Smooth muscle cell of the brain vasculature (primary cell): ENCODE measurements at regions not wholly inside any gene's neighbourhood (a gene's known extent, or its start where the extent isn't known, plus 50 kb on each side); places are given as distances from the start of the nearest gene placed in this dataset.
"Not testable (repeated sequence)": the region's sequence is repeated elsewhere in the genome, so short reads cannot be mapped to it uniquely, and the experiment has no call there.

ENCODE experiments used
- DNase-seq: peaks from one replicate; pipeline ENCODE4 v3.0.0-alpha.2; 2012; ENCODE audit warnings: low read depth, low spot score

DNA sequence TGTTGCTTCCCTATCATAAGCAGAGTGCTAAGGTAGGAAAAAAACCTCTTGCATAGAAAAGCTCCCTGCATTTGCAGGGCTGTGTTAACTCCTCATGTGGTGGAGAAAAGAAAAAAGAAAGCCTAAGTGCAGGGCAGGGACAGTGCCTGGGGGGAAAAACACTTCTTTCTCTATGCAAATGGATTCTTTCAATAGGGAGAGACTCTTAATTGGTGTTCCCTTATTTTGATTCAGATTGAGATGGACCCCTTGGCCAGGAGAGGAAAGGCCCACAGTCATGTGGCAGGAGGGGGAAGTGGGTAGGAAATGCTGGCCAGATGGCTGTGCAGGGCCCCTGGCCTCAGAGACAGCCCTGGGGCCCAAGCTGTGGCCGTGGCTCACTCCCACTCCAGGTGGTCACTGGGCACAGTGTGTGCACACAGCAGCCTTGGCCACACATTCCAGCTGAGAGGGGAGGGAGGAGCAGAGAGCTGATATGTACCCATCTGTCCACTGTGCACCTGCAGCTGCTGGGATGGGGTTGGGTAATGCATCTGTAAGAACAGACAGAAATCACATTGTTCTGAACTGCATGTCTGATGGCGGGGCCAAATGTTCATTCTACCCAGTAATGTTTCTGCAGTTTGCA lies 410.4 kb downstream of the DSC3 start:
- DNase-seq = no peak

DNA sequence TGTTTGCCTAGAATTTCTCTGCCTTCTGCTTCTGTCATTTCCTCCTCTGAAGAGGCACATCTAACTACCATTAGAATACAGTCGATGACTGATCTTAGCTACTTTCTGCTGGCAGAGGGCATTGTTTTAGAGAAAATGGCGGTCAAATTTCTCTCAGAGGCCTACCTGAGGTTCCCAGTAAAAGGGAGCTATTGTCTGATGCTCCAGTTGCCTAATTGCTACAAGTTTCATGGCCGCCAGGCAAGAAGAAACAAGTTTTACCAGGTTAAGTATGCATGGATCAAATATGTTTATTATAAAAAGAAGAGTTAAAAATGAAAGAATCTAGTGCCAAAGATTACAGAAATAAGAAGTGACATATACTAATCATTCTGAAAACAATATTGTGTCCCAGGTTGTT lies 416.6 kb downstream of the DSC3 start:
- DNase-seq = no peak

DNA sequence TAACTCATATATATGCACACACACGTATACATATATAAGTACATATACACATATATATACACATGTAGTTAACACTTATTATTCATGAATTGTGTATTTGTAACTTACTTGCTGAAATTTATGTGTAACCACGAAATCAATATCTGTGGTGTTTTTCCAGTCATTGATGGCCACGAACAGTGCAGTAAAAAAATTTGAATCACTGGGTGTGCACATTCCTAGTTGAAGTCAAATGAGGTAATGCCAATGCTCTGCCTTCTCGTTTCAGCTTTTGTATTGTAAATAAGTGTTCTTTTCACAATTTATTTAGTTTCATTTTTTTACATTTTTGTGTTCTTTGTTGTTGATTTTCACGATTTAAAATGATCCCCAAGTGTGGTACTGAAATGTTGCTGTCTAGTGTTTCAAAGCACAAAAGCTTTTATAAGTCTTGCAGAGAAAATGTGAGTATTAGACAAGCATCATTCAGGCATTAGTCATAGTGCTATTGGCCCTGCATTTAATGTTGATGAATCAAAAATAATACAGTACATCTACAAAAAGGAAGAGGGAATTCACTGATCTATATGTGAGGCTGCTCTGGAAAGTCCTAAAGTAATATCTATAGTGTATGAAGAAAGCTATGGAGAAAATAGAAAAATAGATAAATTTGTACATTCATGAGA lies 419.0 kb downstream of the DSC3 start:
- DNase-seq = no peak

DNA sequence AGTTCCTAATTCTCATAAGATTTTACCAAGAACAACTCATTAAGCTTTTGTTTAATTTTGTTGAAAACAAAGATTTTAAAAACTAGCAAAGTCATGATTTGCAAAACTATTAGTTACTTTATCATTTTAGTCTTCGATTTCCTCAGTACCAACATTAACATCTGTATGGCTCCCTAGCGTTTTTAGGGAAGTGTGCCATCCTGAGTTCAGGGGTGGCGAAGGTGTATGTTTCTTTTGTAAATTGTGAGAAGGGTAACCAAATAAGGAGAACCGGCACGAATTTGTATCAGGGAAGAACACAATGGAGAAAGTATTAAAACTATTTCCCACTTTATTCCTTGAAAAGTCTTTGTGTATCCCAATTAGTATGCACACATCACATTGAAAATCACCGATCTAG lies 419.9 kb downstream of the DSC3 start:
- no peak for DNase-seq

DNA sequence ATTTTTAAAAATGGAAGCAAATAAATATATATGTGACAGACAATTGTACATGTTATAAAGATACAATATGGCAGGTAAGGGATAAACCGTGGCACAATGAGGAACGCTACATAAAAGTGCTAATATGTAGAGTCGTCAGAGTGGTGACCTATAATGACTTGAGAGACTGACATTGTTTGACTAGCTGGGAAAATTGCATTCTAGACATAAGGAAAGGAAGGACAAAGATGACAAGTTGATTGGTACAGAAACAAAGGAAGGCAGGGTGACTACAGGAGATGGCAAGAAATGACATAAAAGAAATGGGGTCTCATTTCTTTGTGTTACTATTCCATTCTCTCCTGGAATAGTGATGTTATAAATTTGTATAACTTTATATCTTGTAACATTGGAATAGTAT lies 420.4 kb downstream of the DSC3 start:
- DNase-seq = no peak

DNA sequence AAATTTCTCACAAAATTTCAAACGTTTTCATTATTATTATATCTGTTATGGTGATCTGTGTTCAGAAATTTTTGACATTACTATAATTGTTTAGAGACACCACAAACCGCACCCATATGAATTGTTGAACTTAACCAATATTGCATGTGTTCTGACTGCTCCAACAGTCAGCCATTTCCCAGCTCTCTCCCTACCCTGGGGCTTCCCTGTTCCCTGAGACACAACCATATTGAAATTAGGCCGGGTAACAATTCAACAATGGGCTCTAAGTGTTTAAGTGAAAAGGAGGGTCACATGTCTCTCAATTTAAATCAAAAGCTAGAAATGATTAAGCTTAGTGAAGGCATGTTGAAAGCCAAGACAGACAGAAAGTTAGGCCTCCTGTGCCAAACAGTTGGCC lies 424.0 kb downstream of the DSC3 start:
- DNase-seq = no peak

DNA sequence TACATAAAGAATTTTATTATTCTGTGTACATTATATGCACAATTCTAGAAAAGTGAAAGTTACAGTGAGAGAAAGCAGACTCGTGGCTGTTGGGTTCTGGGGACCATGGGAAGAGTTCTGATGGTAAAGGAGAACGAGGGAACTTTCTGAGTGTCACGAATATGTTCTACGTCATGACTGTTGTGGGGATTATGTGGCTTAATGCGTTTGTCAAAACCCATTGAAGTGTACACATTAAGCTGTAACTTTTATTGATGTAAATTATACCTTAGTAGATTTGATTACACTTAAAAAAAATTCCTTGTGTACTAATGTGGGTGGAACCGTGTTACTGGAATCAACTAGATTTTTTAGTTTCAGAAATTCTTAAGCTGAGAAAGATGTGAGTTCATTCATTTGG lies 426.1 kb downstream of the DSC3 start:
- DNase-seq = no peak

DNA sequence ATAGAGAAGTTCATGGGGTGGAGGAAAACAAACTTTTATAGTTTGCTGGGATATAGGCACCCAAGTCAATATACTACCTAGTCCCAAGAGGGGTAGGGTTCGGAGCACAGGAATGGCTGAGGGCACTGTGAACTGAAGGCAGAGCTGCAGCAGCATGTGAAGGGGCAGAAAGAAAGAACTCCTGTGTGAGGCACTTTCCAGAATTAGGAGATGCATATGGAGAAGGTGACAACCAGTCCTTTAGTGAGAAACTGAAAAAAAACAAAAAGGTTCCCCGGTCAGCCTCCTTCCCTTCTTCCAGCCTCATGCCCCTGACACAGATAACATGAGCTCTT lies 429.1 kb downstream of the DSC3 start:
- DNase-seq = no peak

DNA sequence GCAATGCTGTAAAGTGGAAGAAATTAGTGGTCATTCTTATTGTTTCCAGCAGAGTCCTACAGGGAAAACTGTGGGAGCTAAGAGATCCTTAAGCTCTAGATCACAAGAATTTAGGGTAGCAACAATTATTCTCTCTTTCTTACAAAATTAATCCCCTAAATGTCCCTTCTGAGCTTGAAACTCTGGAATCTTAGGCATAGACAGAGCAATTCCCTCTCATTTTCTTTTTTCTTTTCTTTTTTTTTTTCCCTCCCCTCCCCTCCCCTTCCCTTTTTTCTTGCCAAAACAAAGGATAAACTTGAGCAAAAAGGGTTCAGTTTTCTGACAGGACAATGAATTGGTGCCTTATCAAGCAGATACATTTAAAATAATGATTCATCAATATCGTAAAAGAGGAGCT lies 441.0 kb downstream of the DSC3 start:
- no peak for DNase-seq

DNA sequence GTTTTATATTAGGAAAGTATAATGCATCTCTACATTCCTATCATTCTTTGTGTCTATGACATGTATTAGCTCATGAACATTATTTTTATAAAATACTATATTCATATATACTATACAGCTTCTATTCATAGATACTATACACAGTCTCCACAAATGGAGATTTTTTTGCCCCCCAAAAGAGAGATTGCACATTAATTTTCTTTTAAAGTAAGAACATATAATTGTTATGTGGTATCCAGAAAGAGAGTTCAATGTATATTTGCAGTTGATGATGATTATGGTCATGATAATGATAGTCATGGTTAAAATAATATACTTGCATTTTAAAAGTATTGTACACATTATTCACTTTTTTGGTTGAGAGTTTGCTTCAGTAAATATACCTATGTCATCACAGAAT lies 445.3 kb downstream of the DSC3 start:
- DNase-seq = no peak

DNA sequence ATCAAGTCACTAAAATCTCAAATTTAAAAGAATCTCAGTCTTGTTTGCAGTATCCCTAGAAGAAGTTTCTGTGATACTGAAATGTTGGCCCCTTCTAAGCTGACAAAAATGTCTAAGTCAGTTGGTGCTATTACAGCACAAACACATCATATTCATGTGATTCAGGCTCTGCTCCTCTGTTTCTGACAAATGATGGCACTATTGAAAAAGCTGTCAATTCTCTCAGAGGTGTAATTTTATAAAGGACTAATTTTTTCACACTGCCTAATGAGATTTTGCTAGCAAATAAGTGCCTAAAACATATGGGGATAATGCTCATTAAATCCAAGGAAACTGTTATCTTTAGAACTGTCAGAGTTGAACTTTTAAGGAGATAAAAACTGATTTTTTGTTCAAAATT lies 445.9 kb downstream of the DSC3 start:
- no peak for DNase-seq

DNA sequence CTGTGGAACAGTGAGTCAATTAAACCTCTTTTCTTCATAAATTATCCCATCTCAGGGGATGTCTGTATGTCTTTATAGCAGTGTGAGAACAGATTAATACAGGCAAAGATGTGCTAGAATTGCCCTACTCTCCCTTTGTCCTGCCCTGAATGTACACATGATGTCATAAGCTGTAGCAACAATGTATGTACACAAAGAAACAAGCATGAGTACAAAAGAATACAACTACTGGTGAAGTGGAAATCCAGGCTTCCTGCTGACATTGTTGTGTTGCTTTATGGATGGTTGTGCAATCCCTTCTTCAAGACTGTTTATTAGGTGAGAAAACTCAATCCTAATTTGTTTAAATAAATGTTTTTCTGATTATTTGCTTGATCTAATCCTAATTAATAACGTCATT lies 446.6 kb downstream of the DSC3 start:
- no peak for DNase-seq

DNA sequence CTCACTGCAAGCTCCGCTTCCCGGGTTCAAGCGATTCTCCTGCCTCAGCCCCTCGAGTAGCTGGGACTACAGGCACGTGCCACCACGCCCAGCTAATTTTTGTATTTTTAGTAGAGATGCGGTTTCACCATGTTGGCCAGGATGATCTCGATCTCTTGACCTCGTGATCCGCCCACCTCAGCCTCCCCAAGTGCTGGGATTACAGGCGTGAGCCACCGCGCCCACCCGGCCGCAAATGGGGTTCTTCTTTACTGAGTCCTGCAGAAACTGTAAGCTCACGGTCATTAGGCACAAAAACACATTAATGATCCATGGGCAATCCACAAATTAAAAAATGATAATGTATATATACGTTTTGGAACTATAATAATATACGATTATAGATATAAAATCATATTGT lies 447.6 kb downstream of the DSC3 start:
- not testable (repeated sequence) for DNase-seq

DNA sequence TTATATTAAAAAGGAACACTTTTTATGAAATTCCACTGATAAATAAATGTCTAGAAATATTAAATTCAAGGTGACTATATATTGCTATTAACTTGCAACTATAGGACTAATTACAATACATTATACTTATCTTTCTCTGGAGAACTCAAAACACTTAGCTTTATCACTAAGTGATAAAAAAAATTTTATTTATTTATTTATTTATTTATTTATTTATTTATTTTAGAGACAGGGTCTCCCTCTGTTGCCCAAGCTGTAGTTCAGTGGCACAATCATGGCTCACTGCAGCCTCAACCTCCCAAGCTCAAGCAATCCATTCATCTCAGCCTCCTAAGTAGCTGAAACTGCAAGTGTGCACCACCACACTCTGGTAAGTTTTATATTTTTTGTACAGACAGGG lies 451.1 kb downstream of the DSC3 start:
- DNase-seq = no peak

DNA sequence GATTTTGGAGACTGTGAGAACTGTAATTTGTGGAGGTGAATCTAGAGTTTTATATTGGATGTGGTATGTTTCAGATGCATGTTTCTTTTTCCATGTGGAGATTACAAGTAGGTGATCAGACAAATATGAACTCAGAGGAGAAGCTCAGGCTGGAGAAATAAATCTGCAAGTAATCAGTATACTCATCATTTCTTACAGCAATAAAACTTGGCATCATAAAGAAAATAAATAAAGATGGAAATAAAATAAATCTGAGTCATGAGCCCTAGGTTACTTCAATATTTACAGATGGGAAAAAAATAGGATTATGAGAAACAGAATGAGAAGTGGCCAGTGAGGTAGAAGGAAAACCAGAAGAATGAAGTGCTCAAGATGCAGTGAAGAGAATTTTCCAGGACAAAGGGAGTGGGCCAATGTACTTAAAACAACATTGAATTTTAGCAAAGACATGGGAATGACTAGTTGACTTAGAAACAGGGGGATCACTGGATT lies 453.8 kb downstream of the DSC3 start:
- DNase-seq = no peak

DNA sequence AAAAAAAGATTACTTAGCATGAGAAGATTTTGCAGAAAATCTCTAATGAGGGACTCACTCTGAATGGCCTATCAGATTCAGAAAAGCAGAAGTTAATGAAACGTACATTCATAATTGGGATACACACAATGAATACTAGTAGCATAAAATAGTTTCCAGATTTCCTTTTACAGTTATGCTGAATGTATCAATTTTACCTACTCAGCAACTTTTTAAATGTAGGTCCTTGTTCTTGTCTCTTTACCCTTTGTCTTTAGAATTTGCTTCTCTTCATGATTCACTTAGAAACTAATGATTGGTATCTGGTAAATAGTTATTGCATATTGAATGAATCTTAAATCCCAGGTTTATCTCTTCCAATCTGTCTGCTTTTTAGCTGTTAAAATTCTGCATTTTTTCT lies 458.8 kb downstream of the DSC3 start:
- no peak for DNase-seq

DNA sequence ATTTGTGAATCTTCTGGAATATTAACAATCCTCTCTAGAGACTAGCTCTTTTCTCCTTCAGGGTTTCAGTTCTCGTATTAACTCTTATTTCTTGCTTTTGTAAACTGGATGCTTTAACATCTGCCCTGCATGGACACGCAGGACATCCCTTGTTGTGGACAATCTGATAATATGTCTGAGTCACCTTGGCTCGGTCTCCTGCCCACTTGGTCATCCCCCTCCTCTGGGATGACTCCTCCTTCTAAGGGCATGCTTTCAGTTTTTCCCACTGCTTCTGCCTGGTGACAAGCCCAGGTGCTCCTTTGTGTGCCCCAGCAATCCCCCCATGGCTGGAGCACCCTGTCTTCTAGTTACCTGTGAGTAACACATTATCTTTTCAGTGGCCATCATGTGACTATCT lies 460.5 kb downstream of the DSC3 start:
- DNase-seq = no peak

DNA sequence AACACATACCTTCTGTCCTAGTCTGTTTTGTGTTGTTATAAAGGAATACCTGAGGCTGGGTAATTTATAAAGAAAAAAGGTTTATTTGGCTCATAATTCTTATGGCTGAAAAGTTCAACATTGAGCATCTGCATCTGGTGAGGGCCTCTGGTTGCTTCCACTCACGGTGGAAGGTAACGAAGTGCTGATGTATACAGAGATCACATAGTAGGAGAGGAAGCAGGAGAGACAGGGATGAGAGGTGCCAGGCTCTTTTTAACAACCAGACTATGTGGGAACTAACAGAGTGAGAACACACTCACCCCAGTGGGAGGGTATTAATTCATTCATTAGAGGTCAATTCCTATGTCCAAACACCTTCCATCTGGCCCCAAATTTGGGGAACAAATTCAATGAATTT lies 463.8 kb downstream of the DSC3 start:
- no peak for DNase-seq

DNA sequence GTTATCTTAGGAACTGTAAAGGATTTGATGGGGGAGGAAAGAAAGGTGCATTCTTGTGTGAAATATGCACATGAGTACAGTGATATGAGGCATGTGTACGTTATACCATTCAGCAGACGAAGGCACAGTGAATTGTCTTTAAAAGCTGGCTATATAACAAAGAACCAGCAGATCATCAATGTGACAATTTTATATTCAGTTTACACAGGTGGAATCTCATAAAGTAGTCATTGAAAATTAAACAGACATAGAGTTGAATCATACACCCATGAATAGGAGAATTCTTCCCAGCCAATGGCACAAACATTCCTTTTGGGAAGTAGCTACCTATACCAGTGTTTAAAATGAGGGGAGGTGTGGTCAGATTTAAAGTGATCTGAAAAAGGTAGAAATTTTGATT lies 470.3 kb downstream of the DSC3 start:
- no peak for DNase-seq

DNA sequence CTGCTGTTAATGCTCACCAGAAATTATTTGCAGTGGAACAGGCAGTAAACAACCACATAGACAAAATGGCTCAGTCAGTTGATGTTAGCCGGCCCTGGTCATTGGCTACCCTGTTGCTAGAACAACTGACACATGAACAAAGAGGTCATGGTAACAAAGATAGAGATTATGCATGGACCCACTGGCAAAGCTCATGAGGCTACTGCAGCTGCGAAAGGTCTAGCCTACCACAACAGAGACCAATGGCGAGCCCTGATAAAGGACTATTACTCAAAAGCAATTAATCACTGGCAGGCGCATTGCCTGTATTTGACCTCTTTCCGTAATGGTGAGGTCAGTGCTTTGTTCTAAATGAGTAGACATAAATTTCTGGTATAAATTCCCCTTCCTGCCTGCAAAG lies 474.2 kb downstream of the DSC3 start:
- no peak for DNase-seq

DNA sequence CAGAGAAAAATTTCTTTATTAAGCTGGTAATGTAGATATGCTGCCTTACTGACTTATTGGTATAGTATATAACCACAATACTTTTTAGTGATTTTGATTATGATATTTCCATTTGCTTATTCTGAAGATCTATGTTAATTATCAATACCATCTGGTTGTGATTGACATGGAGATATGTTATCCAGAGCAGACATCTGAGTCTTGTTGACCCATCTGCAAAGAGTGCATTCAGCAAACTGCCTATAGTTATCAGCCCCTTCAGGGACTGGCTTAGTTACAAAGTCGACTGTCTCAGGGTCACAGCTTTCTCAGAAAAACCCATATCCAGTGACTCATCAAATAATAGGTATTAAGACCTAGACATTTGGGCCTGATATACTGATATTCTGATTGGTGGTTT lies 475.7 kb downstream of the DSC3 start:
- DNase-seq = no peak

DNA sequence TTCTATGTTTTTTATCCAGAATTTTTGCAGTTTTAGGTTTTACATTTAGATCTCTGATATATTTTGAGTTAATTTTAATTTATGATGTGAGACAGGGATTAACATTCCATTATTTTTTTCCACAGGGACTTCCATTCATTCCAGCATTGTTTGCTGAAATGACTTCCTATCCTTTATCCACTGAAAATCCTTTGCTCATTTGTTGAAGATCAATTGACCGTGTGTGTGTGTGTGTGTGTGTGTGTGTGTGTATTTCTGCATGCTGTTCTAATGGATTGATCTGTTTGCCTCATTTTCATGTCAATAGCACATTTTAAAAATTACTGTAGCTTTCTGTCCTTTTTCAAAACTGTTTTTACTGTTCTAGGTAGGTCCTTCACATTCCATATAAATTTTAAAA lies 480.3 kb downstream of the DSC3 start:
- no peak for DNase-seq

DNA sequence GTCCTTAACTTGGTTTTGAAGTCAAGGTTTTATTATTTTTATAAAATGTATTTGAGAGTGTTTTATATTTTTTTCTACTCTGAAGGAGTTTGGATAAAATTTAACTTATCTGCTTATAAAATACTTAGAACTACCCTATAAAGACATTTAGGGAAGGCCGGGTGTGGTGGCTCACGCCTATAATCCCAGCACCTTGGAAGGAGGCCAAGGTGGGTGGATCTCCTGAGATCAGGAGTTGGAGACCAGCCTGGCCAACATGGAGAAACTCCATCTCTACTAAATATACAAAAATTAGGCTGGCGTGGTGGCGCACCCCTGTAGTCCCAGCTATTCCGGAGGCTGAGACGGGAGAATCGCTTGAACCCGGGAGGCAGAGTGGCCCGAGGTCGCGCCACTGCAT lies 486.4 kb downstream of the DSC3 start:
- DNase-seq = no peak

DNA sequence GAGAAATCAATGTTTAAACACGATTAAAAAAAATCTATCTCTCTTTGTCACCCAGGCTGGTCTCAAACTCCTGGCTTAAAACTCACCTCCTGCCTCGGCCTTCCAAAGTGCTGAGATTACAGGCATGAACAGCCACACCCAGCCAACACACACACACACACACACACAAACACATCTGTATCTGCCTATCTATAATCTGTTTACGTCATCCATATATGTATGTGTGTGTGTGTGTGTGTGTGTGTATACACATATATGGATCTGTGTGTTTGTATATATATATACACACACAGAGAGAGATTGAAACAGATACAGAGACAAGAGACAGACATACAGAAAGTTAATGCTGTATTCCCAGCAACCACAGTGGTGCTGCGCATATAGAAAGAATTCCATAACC lies 497.1 kb downstream of the DSC3 start:
- DNase-seq = no peak
